HT-29 (cell line): ENCODE measurements at regions not wholly inside any gene's neighbourhood (a gene's known extent, or its start where the extent isn't known, plus 50 kb on each side); places are given as distances from the start of the nearest gene placed in this dataset.
"Not testable (repeated sequence)": the region's sequence is repeated elsewhere in the genome, so short reads cannot be mapped to it uniquely, and the experiment has no call there.

ENCODE experiments used
- DNase-seq: peaks from one replicate; pipeline ENCODE4 v3.0.0-alpha.2; 2015; ENCODE audit warnings: low spot score

DNA sequence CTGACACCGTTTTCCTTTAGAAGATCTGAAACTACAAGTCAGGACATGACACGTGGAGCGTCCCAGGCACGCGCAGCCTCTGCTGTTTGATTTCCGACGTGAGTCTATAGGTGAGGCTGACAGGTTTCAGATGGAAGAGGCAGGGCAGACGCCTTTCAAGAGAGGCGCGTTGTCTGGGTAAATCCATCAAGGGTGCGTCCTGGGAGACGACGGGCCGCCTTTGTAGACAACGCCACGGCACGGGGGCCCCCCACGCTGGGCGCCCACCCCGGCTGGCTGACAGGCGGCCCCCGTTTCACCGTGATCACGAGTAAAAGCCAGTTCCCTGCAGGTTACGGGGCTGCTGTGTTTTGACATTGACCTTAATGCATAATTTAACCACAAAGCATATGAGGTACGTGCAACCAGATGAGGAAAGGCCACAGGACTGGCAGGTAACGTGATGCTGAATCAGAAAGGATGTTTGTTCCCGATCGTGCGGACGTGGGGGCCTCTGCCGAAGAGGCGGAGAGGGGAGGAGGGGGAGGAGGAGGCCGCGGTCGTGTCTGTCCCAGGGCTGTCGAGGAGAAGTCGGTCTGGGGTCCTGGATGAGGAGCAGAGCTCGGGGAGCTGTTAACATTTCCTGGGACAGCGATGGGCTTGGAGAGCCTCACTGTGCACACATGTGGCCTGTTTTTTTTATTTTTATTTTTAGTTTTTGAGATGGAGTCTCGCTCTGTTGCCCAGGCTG lies 51.1 kb upstream of the PPP2R3B start:
- DNase-seq, result no peak

DNA sequence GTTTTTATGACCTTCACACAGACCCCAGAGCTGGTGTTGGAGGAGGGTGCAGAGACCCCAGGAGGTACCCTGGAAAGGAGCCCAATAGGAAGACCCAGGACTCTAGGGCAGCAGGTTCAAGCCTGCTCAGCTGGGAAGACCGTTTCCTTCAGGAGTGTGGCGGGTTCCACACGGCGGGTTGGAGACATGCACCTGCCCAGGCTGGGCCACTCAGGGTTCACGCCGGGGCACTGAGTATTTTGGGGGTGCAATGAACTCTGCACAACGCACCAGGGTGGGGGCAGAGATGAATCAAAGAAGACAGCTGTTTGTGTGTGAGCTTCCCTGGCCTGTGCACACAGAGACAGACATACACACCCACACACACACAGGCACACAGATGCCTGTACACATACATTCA lies 52.5 kb upstream of the PPP2R3B start:
- no peak for DNase-seq

- DNase-seq, result no peak
These were observed 53.0 kb upstream of the PPP2R3B start for GRCh38 chrX:439719-440118.

- DNase-seq, result no peak
These were observed 53.9 kb upstream of the PPP2R3B start for GRCh38 chrX:440636-441035.

GRCh38 chrX:443536-444210 lies 57.0 kb upstream of the PPP2R3B start:
- no peak for DNase-seq

- DNase-seq, result no peak
These were observed 57.6 kb upstream of the PPP2R3B start for GRCh38 chrX:444305-444704.

- DNase-seq, result no peak
These were observed 59.0 kb upstream of the PPP2R3B start for GRCh38 chrX:445727-446126.

DNA sequence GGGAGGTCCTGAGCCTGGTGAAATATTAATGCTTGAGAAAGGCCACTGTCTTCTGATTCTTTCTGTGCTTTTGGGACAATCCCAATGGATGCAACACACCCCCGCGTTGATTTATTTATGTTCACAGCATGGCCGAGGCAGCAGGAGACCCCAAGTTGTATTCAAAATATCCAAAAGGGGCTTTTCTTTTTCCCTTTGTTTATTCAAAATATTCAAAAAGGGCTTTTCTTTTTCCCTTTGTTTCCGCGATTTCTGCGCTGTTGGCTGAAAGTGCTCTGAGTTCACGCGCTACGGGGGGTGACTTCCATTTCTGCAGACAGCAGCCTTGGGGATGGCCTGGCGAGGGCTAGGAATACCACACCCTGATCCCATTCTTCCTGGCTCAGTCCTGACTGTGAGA lies 59.5 kb upstream of the PPP2R3B start:
- no peak for DNase-seq

DNA sequence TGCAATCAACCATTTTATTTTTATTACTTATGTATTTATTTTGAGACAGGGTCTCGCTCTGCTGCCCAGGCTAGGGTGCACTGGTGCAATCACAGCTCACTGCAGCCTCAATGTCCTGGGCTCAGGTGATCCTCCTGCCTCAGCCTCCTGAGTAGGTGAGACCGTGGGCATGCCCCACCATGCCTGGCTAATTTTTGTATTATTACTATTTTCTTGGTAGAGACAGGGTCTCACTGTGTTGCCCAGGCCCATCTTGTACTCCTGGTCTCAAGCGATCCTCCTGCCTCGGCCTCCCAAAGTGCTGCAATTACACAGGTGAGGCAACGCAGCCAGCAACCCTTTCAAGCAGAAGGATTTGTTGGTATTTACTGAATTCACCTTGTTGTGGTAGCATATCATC lies 60.3 kb upstream of the PPP2R3B start:
- DNase-seq, result no peak

DNA sequence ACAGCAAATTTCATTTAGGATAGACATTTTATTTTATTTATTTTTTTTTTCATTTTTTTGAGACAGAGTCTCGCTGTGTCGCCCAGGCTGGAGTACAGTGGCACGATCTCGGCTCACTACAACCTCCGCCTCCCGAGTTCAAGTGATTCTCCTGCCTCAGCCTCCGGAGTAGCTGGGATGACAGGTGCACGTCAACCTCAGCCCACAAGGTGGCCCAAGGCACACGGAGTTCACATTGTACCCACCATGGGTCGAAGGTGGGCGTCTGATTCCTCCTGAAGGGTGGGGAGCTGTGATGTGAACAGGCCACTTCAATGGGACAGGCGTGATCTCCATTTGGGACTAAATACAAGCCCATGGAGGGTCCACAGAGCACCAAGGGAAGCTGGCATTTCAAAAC lies 65.0 kb upstream of the PPP2R3B start:
- DNase-seq, result not testable (repeated sequence)

DNA sequence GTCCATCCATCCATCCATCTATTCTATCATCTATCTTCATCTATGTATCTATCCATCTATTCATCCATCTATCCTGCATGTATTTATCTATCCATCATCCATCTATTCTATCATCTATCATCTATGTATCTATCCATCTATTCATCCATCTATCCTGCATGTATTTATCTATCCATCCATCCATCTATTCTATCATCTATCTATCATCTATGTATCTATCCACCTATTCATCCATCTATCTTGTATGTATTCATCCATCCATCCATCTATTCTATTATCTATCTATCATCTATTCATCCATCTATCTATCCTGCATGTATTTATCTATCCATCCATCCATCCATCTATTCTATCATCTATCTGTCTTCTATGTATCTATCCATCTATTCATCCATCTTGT lies 65.9 kb upstream of the PPP2R3B start:
- DNase-seq, result no peak

DNA sequence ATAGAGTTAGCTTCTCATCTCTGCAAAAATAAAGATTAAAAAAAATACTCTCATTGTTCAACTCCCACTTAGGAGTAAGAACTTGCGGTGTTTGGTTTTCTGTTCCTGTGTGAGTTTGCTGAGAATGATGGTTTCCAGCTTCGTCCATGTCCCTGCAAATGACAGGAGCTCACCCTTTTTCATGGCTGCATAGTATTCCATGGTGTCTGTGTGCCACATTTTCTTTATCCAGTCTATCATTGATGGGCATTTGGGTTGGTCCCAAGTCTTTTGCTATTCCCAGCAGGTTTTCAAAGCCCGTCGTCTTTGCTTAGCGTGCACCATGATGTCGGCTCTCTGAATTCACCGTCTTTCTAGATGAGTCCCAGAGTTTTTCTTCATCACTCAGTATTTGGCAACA lies 67.8 kb upstream of the PPP2R3B start:
- not testable (repeated sequence) for DNase-seq

GRCh38 chrX:455199-455598 lies 68.5 kb upstream of the PPP2R3B start:
- no peak for DNase-seq

DNA sequence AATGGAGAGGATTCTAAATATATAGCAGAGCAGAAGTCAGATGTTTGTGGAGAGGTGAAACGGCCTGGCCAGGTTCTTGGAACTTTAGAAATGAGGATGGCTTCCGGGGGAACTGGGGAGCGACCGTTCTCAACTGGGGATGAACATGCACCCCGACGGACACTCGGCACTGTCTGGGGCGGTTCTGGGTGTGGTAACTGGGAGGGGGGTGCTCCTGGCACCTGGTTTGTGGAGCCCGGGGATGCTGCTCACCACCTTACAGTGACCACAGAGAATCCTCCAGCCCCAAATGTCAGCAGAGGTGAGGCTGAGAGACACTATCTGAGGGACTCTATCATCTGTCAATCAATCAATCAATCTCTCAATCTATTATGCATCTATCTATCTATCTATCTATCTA lies 69.0 kb upstream of the PPP2R3B start:
- no peak for DNase-seq

DNA sequence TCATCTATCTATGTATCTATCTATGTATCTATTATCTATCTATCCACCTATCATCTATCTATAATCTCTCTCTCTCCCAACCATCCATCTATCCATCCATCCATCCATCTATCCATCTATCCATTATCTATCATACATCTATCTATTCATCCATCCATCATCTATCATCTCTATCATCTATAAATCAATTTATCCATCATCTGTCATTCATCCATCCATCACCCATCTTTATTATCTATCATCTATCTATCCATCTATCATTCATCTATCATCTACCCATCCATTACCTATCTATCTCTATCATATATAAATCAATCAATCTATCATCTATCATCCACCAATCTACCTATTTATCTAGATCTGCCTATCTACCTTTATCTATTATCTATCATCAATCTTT lies 69.4 kb upstream of the PPP2R3B start:
- DNase-seq, result no peak

DNA sequence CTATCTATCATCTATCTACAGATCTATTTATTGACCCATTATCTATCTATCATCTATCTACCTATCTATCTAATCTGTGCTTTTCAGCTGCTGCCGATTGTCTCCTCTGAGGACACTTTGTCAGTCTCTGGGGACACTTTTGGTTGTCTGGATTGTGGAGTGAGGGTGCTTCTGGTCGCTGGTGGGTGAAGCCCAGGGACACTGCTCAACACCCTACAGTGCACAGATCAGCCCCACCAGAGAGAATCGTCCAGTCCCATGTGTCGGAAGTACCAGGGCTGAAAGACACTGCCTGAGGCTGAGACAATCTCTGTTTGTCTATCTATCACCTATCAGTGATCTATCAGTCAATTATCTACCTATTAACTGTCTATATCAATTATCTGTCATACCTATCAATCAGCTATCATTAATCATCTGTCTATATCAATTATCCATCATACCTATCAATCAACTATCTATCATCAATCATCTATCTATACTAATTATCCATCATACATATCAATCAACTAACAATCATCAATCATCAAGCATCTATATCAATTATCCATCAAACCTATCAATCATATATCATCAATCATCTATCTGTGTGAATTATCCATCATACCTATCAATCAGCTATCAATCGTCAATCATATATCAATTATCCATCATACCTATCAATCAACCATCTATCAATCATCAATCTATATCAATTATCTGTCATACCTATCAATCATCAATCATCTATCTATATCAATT lies 70.0 kb upstream of the PPP2R3B start:
- no peak for DNase-seq

DNA sequence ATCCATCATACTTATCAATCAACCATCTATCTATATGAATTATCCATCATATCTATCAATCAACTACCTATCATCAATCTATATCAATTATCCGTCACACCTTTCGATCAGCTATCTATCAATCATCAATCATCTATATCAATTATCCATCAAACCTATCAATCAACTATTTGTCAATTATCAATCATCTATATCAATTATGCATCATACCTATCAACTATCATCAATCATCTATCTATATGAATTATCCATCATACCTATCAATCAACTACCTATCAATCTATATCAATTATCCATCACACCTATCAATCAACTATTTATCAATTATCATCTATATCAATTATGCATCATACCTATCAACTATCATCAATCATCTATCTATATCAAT lies 70.6 kb upstream of the PPP2R3B start:
- DNase-seq, result no peak

DNA sequence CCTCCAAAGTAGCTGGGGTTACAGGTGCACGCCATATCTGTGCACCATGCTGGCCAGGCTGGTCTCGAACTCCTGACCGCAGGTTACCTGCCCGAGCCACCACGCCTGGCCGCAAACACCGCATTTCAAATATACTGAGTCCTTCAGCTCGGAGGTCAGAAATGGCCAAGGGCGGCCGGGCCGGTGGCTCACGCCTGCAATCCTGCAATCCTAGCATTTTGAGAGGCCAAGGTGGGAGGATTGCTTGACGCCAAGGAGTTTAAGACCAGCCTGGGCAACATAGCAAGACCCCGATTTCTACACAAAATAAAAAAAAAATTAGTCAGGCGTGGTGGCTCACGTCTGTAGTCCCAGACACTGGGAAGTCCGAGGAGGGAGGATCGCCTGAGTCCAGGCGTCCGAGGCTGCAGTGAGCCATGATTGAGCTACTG lies 71.9 kb upstream of the PPP2R3B start:
- no peak for DNase-seq

DNA sequence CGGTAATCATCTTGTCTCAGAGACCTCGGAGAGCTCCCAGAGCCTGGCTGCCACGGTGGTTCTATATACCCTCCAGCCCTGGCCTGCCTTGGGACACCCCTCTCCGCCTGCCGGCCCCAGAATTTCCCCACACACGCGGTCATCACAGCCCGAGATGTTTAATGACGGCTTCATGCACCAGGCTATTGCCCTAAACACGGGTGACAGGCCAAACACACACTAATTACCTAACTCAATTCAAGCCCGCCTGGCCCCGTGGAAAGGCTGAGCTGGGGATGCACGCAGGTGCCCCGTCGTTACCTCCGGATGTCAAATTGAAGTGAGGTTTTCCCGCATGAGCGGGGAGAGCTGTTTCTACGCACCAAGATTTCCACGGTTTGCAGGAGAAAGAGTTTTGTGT lies 72.9 kb upstream of the PPP2R3B start:
- no peak for DNase-seq

DNA sequence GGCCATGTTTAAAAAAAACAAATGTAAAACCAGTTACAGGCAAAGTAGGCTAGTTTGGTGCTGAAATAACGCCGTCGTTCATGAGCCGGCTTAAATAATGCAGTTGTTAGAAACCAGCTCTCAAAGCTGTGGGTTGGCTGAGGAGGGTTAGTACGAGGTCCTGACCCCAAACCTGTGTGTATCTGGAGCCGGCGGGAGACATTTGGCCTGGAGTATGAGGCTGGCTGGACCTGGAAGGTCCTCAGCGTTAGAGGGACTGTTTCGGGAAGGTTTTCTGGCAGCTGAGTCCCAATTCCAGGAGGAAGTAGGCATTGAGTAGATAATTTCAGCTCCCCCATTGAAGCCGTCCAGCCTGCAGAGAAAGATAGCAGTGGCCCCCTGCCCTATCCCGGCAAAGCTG lies 73.4 kb upstream of the PPP2R3B start:
- DNase-seq, result no peak

GRCh38 chrX:460823-461640 lies 74.3 kb upstream of the PPP2R3B start:
- no peak for DNase-seq

- DNase-seq, result no peak
These were observed 76.1 kb upstream of the PPP2R3B start for GRCh38 chrX:462853-463252.
